ENCODE measurements at regions not wholly inside any gene's neighbourhood (a gene's known extent, or its start where the extent isn't known, plus 50 kb on each side); places are given as distances from the start of the nearest gene placed in this dataset.
A peak's percentile ranks its signal among the peaks of the same experiment; 100 is the strongest.

- DNase-seq: no peak
- peaks cover 42 to 57% of the 10 kb centered on the region in 2 donors for H3K27me3 Mint-ChIP-seq
- ATAC-seq (replicated peaks): no peak
- H3K4me1 Mint-ChIP-seq (ENCODE audit: low read depth in 2 of 2): no peaks in the 10 kb centered on the region
- H3K36me3 Mint-ChIP-seq (ENCODE audit: insufficient read depth): no peaks in the 10 kb centered on the region
- no peak overlapping the region for H3K4me3 Mint-ChIP-seq
- no peaks in the 10 kb centered on the region for H3K9me3 Mint-ChIP-seq
- no peak overlapping the region for H3K27ac Mint-ChIP-seq
These were observed 57.3 kb downstream of the EVX1 start for GRCh38 chr7:27299861-27300260.

GRCh38 chr7:27300421-27300820 is 57.8 kb downstream of the EVX1 start:
- H3K36me3 Mint-ChIP-seq (ENCODE audit: insufficient read depth): no peaks in the 10 kb centered on the region
- DNase-seq (no peak), ATAC-seq (replicated peaks) (no peak)
- no peaks in the 10 kb centered on the region for H3K9me3 Mint-ChIP-seq
- H3K4me3 Mint-ChIP-seq: no peak overlapping the region
- peaks cover 42 to 51% of the 10 kb centered on the region in 2 donors for H3K27me3 Mint-ChIP-seq
- no peaks in the 10 kb centered on the region for H3K4me1 Mint-ChIP-seq (ENCODE audit: low read depth in 2 of 2)
- no peak overlapping the region for H3K27ac Mint-ChIP-seq

- Mint-ChIP-seq H3K27me3 (peaks cover 26 to 43% of the 10 kb centered on the region in 2 donors), H3K4me1 (ENCODE audit: low read depth in 2 of 2) (no peaks in the 10 kb centered on the region), H3K27ac (no peak overlapping the region), H3K4me3 (no peak overlapping the region), H3K36me3 (ENCODE audit: insufficient read depth) (no peaks in the 10 kb centered on the region), H3K9me3 (no peaks in the 10 kb centered on the region)
- DNase-seq (no peak), ATAC-seq (replicated peaks) (no peak)
These were observed 60.0 kb downstream of the EVX1 start for GRCh38 chr7:27302590-27302989.

GRCh38 chr7:27303026-27303425 is 60.4 kb downstream of the EVX1 start:
- no peak for ATAC-seq (replicated peaks)
- Mint-ChIP-seq H3K36me3 (ENCODE audit: insufficient read depth) (no peaks in the 10 kb centered on the region), H3K27ac (no peak overlapping the region), H3K4me1 (ENCODE audit: low read depth in 2 of 2) (no peaks in the 10 kb centered on the region), H3K4me3 (no peak overlapping the region), H3K9me3 (no peaks in the 10 kb centered on the region), H3K27me3 (peaks cover 21 to 43% of the 10 kb centered on the region in 2 donors)
- DNase-seq: no peak

- H3K4me3 Mint-ChIP-seq: no peak overlapping the region
- H3K27me3 Mint-ChIP-seq: peaks cover 14 to 26% of the 10 kb centered on the region in 2 donors
- DNase-seq: no peak
- H3K9me3 Mint-ChIP-seq: no peaks in the 10 kb centered on the region
- ATAC-seq (replicated peaks): no peak
- no peaks in the 10 kb centered on the region for H3K4me1 Mint-ChIP-seq (ENCODE audit: low read depth in 2 of 2)
- H3K27ac Mint-ChIP-seq: no peak overlapping the region
- H3K36me3 Mint-ChIP-seq (ENCODE audit: insufficient read depth): no peaks in the 10 kb centered on the region
These were observed 63.3 kb downstream of the EVX1 start for GRCh38 chr7:27305854-27306253.

- Mint-ChIP-seq H3K36me3 (ENCODE audit: insufficient read depth) (no peaks in the 10 kb centered on the region), H3K27ac (no peak overlapping the region), H3K4me3 (no peak overlapping the region), H3K4me1 (ENCODE audit: low read depth in 2 of 2) (no peaks in the 10 kb centered on the region), H3K27me3 (peaks cover 26 to 31% of the 10 kb centered on the region in 2 donors), H3K9me3 (no peaks in the 10 kb centered on the region)
- no peak for ATAC-seq (replicated peaks)
- DNase-seq: no peak
These were observed 70.2 kb downstream of the EVX1 start for GRCh38 chr7:27312820-27313219.

- DNase-seq (no peak), ATAC-seq (replicated peaks) (no peak)
- Mint-ChIP-seq H3K4me3 (no peak overlapping the region), H3K27me3 (peaks cover 31 to 36% of the 10 kb centered on the region in 2 donors), H3K36me3 (ENCODE audit: insufficient read depth) (no peaks in the 10 kb centered on the region), H3K9me3 (no peaks in the 10 kb centered on the region), H3K4me1 (ENCODE audit: low read depth in 2 of 2) (no peaks in the 10 kb centered on the region), H3K27ac (no peak overlapping the region)
These were observed 71.5 kb downstream of the EVX1 start for GRCh38 chr7:27314111-27314510.

- Mint-ChIP-seq H3K4me1 (ENCODE audit: low read depth in 2 of 2) (no peaks in the 10 kb centered on the region), H3K9me3 (no peaks in the 10 kb centered on the region), H3K36me3 (ENCODE audit: insufficient read depth) (no peaks in the 10 kb centered on the region), H3K27me3 (peaks cover 41 to 46% of the 10 kb centered on the region in 2 donors), H3K27ac (no peak overlapping the region), H3K4me3 (no peak overlapping the region)
- DNase-seq: no peak
- no peak for ATAC-seq (replicated peaks)
These were observed 72.5 kb downstream of the EVX1 start for GRCh38 chr7:27315066-27315465.

GRCh38 chr7:27316311-27316710 is 73.7 kb downstream of the EVX1 start:
- Mint-ChIP-seq H3K9me3 (no peaks in the 10 kb centered on the region), H3K4me3 (no peak overlapping the region), H3K4me1 (ENCODE audit: low read depth in 2 of 2) (no peaks in the 10 kb centered on the region), H3K27me3 (peaks cover 39 to 48% of the 10 kb centered on the region in 2 donors), H3K36me3 (ENCODE audit: insufficient read depth) (no peaks in the 10 kb centered on the region), H3K27ac (no peak overlapping the region)
- DNase-seq (no peak), ATAC-seq (replicated peaks) (no peak)

GRCh38 chr7:27324246-27324645 is 81.6 kb downstream of the EVX1 start:
- peaks cover 38 to 40% of the 10 kb centered on the region in 2 donors for H3K27me3 Mint-ChIP-seq
- no peak for DNase-seq
- no peak overlapping the region for H3K27ac Mint-ChIP-seq
- no peak overlapping the region for H3K4me3 Mint-ChIP-seq
- ATAC-seq (replicated peaks): no peak
- H3K4me1 Mint-ChIP-seq (ENCODE audit: low read depth in 2 of 2): no peaks in the 10 kb centered on the region
- no peaks in the 10 kb centered on the region for H3K9me3 Mint-ChIP-seq
- no peaks in the 10 kb centered on the region for H3K36me3 Mint-ChIP-seq (ENCODE audit: insufficient read depth)

- Mint-ChIP-seq H3K4me1 (ENCODE audit: low read depth in 2 of 2) (no peaks in the 10 kb centered on the region), H3K9me3 (peaks cover 0 to 10% of the 10 kb centered on the region in 2 donors), H3K36me3 (ENCODE audit: insufficient read depth) (no peaks in the 10 kb centered on the region), H3K27me3 (peaks cover 10 to 13% of the 10 kb centered on the region in 2 donors), H3K27ac (no peak overlapping the region), H3K4me3 (no peak overlapping the region)
- ATAC-seq (replicated peaks): no peak
- no peak for DNase-seq
These were observed 87.3 kb downstream of the EVX1 start for GRCh38 chr7:27329909-27330308.

GRCh38 chr7:27339478-27339877 is 96.9 kb downstream of the EVX1 start:
- H3K27me3 Mint-ChIP-seq: peaks cover 26 to 57% of the 10 kb centered on the region in 2 donors

GRCh38 chr7:27344471-27344870 is 101.9 kb downstream of the EVX1 start:
- DNase-seq: no peak
- Mint-ChIP-seq H3K4me1 (ENCODE audit: low read depth in 2 of 2) (no peaks in the 10 kb centered on the region), H3K27ac (no peak overlapping the region), H3K27me3 (peaks cover 27 to 52% of the 10 kb centered on the region in 2 donors), H3K4me3 (no peak overlapping the region), H3K9me3 (no peaks in the 10 kb centered on the region), H3K36me3 (ENCODE audit: insufficient read depth) (peaks cover 2% of the 10 kb centered on the region)
- no peak for ATAC-seq (replicated peaks)

More at GRCh38 chr7:27339478-27339877, 96.9 kb downstream of the EVX1 start:
- no peak overlapping the region for H3K4me3 Mint-ChIP-seq
- no peak overlapping the region for H3K27ac Mint-ChIP-seq
- H3K4me1 Mint-ChIP-seq (ENCODE audit: low read depth in 2 of 2): no peaks in the 10 kb centered on the region
- peaks cover 2% of the 10 kb centered on the region for H3K36me3 Mint-ChIP-seq (ENCODE audit: insufficient read depth)
- DNase-seq: no peak
- peak; percentile 24 for ATAC-seq (replicated peaks)
- H3K9me3 Mint-ChIP-seq: no peaks in the 10 kb centered on the region

GRCh38 chr7:27345164-27345887 is 102.7 kb downstream of the EVX1 start:
- Mint-ChIP-seq H3K4me1 (ENCODE audit: low read depth in 2 of 2) (no peaks in the 10 kb centered on the region), H3K36me3 (ENCODE audit: insufficient read depth) (peaks cover 2% of the 10 kb centered on the region), H3K27ac (no peak overlapping the region), H3K4me3 (no peak overlapping the region), H3K27me3 (peaks cover 34 to 53% of the 10 kb centered on the region in 2 donors), H3K9me3 (no peaks in the 10 kb centered on the region)
- ATAC-seq (replicated peaks) (no peak), DNase-seq (no peak)
